HG02885 (cell line): ENCODE measurements at regions not wholly inside any gene's neighbourhood (a gene's known extent, or its start where the extent isn't known, plus 50 kb on each side); places are given as distances from the start of the nearest gene placed in this dataset.
"Not testable (repeated sequence)": the region's sequence is repeated elsewhere in the genome, so short reads cannot be mapped to it uniquely, and the experiment has no call there.

Experiments used
- ATAC-seq: cut with Tn5 transposase; IDR thresholded peaks from one replicate; pipeline ENCODE4 v1.9.1; 2021; ENCODE audit warnings: mild to moderate bottlenecking; ENCODE audit not compliant: unreplicated experiment, poor library complexity

DNA sequence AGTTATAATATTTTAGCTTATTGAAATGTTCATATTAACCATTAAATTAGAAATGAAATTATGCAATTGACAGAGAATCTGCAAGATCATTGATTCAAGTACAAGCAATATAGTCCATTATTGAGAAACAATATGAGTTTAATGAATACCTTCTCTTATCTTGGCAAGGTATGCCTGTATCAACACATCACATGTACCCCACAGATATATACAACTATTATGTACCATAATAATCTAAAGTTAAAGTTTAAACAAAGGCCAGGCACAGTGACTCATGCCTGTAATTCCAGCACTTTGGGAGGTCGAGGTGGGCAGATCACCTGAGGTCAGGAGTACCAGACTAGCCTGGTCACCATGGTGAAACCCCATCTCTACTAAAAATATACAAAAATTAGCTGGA lies 514.7 kb downstream of the PCDH7 start:
- no peak for ATAC-seq

DNA sequence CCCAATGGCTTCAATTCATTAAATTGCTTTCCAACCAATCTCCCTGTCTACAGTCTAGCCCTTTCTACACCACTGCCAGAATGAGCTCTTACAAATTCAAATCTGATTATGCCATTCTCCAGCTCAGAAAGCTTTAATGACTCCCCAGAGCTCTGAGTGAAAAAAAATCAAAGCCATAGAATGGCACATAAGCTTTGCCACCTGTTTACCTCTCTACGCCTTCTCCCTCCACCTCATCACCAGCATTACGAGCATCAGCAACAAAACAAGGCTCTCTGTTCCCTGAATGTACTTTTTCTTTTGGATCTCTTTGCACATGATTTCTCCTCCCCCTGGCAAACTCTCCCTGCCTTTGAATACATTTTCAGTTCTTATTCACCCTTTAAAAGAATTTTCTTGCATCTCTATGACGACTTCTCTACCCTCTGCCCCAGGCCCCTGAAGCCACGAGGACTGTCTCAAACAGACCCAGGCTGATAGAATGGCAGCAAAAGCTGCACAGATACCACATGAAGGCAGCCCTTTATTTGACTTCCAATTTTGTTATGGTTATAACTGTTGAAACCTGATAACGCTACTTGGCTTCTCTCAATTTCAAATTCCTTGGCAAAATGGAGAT lies 516.0 kb downstream of the PCDH7 start:
- no peak for ATAC-seq

DNA sequence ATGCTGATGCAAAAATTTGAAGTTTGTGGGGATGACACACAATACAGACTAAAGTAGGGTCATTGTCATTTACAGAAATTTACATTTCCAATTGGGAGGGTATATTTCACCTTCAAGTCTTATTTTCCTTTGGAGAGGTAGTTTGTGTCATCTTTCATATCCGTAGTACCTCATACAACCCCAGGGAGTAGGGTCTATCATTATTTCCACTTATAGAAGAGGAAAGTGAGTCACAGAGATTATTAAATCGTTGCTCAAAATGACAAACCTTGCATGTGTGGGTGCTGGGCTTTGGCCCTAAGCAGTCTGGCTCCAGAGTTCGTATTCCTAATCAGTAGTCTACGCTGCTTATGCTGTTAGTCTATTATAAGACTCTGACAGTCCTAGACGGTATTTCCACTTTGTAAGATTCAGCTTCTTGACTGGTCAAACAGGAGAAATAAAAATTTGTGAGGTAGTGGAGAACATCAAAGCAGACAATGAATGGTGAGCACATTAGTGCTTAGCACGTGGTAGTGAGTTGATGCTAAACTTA lies 516.5 kb downstream of the PCDH7 start:
- no peak for ATAC-seq

DNA sequence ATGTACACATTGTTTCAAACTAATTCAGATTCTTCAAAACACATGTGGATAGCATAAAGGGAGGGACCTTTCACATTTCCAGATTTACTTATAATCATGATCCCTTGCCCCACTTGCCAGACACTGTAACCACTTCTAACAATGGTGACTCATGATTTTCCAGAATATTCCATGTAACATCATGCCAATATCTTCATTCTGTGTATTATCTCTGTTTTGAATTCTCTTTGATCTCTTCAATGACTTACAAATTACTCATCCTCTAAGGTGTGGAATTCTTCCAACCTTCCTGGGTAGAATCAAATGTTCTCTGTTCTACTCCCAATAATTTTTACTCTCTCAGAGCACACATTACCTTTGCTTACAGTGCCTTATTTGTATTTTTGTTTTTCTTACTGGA lies 517.1 kb downstream of the PCDH7 start:
- no peak for ATAC-seq

DNA sequence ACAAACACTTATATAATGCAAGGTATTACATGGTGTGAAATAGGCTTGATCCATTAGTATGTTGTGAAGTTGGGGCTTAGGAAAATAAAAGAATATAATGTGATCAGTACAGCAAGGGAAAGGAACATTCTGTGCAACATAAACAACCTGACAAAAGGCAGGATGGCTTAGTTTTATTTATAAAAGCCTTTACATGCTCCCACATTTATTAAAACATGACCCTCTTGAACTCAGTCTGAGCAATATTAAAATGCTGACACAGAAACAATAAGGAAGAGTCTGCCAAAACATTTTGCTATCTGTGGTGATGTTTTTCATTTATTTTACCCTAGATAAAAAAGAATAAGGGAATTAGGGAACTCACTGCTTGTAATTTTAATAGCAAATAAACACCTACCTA lies 519.7 kb downstream of the PCDH7 start:
- no peak for ATAC-seq

DNA sequence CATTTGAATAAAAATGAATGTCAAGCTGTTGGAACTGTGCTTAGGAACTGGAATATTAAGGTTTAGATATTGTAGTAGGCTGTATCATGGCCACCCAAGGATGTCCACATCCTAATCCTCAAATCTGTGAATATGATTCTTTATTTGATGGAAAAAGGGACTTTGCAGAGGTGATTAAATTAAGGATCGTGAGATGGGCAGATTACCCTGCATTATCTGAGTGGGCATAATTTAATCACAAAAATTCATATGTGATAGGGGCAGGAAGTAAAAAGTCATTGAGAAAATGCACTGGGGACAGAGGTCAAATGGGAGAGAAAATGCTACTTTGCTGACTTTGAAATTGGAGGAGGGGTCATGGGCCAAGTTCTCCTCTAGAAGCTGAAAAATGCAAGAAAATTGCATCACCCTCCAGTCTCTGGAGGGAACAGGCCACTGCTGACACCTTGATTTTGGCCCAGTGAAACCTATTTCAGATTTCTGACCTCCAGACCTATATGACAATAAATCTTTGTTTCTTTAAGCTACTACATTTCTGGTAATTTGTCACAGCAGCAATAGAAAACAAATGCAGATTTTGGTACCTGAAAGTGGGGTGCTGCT lies 521.4 kb downstream of the PCDH7 start:
- no peak for ATAC-seq

DNA sequence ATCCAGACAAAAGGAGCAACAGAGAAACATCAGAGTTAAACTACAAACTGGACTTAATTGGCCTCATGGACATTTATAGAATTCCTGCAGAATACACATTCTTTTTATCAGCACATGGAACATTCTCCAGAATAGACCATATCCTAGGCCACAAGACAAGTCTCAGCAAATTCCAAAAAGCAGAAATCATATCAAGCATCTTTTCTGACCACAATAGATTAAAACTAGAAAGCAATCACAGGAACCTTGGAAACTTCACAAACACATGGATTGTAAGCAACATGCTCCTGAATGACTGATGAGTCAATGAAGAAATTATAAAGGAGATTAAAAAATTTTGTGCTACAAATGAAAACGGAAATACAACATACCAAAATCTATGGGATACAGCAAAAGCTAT lies 526.7 kb downstream of the PCDH7 start:
- ATAC-seq = no peak

DNA sequence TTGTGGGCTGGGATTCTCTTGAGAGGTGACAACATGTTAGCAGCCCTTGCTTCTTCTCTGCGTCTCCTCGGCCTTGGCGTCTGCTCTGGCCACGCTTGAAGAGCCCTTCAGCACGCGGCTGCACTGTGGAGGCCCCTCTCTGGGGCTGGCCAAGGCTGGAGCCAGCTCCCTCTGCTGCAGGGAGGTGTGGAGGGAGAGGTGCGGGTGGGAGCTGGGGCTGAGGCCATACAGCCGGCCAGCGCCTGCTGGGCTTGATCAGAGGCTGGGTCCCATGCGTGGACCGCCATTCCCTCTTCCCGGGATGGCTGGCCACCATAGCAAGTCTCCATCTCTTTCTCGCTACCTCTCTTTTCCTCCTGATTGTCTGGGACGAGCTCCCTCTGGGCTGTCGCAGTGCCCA lies 539.0 kb downstream of the PCDH7 start:
- ATAC-seq = no peak

DNA sequence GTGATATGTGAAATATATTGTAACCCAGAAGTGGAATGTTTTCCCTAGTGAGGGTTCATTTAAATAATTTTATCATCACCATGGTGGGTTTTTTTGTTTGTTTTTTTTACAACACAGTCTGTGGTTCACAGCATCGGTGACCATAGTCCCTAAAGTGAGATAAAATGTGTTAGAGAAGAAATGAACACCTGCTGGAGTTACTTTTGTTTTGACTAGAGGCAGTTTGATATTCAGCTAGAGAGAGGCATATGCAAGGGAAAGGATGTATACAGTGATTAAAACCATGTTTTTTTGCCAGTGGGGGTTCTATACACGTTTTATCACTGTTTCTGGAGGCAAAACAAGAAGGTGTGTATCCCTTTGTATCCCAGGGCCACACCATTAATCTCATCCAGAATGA lies 541.5 kb downstream of the PCDH7 start:
- no peak for ATAC-seq

DNA sequence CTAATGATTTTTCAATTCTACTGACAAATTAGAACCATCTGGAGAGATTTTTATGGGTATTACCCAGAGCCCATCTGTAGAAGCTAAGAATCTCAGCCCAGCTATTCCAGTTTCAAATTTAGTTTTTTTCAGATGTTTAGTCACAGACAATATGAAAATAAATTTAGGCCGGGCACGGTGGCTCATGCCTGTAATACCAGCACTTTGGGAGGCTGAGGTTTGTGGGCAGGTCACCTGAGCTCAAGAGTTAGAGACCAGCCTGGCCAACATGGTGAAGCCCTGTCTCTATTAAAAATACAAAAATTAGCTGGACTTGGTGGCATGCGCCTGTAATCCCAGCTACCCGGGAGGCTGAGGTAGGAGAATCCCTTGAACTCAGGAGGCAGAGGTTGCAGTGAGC lies 545.9 kb downstream of the PCDH7 start:
- not testable (repeated sequence) for ATAC-seq

DNA sequence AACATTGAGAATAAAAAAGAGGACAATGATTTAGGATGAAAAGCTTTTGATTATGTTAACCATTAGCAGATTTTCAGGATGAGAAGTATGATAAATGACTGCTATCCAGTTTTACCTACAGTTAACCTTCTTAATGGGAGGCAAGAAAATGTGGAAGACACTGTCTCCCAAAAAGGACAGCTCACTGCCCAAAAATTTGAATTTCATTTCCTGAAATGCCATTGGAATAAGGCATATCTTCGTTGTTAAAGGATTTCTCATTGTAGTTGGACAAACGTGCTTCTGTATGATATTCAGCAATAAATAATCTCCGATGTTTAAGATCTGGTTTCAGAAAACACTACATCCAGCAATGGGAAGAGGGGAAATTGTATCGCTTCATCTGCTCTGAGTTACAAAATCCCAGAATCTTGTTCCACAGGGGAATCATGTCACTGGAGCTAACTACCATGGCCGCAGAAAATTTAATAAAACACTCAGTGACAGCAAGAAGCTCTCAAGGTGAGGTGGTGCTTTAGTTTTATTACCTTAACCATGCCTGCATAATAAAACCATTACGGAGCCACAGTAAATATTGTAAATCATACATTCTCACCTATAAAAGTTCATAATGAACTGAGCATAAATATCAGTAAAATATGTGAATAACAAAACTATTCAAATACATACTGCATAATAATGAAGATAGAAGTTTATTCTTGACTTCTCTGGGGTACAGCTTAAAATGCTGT lies 552.3 kb downstream of the PCDH7 start:
- ATAC-seq = no peak

DNA sequence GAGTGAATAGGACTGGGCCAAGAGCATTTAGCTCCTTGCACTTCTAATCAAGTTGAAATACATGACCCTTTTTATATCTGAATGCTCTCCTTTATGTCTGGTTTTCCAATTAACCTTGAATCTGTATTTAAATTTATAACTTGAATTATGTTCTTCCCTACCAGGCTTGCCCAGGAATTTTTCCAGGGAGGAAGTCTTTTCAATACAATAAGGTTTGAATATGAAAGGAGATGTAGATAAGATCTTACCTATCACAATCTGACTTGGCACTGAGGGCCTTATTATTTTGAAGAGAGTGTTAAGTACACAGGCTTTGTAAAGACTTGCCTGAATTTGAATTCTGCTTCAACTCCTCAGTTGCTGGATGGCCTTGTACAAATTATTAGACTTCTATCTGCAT lies 555.7 kb downstream of the PCDH7 start:
- ATAC-seq = no peak

DNA sequence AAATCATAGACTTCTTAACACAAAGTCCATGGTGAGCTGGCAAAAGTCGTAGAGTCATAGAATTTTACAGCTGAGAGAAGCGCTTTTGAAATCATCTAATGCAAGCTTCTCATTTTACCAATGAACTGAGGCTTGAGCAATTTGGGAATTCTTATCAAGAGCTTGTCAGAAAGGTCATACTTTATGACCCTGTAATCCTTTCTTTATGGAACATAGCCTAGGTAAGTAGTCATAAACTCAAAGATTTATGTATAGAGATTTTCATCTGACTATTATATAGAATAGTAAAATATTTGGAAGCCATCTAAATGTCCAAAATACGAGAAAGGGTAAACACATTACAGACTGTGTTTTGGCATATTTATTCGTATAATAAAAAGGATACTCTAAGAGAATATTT lies 563.5 kb downstream of the PCDH7 start:
- ATAC-seq = no peak

DNA sequence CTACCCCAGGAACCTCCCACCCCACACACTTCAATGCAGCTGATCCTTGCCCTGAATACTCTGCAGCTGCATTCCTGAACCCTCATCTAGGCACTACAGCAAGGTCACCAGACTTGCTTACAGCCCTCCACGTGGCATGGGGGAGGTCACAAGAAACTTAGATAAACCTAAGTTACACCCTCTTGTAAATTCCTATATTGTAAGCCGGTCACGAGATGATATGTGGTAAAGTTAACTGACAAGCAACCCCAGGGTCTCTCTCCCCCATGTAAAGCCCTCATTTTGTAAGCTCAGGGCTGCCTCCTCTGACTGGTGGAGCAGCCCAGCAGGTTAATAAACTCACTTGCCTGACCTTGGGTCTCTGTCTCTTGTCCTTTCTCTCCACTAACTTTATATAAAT lies 570.7 kb downstream of the PCDH7 start:
- peak; percentile 52 for ATAC-seq

DNA sequence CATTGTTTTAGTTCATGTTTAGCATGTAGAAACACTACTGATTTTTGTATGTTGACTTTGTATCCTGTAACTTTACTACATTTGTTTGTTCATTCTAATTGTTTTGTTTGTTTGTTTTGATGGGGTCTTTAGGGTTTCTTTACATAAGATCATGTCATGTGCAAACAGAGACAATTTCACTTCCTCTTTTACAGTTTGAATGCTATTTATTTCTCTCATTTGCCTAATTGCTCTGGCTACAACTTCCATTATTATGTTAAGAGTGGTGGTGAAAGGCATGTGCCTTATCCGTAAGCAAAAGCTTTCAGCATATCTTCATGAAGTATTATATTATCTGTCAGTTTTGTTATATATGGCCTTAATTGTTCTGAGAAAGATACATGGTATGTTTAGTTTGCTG lies 571.1 kb downstream of the PCDH7 start:
- ATAC-seq = peak; percentile 92

DNA sequence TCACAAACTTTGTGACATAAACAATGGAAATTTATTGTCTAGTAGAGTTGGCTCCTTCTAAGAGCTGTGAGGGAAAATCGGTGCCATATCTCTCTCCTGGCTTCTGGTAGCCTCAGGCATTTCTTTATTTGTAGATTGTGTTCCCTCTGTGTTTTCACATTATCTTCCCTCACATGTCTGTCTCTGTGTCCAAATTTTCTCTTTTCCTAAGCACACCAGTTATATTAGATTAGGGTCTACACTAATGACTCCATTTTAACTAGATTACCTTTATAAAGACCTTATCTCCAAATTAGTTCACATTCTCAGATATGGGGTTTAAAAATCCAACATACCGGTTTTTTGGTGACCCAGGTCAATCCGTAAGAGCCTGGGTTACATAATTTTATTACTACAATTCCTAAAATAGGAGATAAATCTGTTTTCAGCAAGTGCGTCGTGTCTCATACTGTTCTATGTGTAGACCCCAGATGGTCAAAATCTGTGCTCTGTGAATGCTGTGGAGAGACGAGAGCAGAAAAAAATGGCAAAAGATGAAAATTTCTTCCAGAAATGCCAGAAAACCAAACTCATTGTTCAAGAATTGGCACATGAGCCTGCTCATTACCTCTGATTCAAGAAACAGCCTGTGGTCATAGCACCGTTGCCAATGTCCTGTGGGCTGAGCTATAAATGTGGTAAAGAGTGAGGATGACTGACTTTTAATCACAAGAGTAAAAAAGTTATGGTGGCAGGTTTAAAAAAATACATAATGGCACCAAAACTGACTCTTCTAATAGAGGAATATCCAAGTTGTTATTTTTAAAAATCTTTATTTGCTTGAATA lies 574.7 kb downstream of the PCDH7 start:
- no peak for ATAC-seq

DNA sequence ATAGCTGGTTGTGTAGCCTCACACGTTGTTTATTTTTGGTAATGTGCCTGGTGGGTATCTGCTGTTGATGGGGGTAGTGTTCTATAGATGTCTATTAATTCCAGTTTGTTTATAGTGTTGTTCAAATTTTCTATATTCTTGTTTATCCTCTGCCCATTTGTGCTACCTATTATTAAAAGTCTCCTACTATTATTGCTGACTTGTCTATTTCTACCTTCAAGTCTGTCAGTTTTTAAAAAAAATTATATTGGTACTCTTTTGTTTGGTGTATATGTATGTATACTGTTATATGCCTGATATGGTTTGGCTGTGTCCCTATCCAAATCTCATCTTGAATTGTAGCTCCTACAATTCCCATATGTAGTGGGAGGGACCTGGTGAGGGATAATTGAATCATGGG lies 578.6 kb downstream of the PCDH7 start:
- no peak for ATAC-seq

DNA sequence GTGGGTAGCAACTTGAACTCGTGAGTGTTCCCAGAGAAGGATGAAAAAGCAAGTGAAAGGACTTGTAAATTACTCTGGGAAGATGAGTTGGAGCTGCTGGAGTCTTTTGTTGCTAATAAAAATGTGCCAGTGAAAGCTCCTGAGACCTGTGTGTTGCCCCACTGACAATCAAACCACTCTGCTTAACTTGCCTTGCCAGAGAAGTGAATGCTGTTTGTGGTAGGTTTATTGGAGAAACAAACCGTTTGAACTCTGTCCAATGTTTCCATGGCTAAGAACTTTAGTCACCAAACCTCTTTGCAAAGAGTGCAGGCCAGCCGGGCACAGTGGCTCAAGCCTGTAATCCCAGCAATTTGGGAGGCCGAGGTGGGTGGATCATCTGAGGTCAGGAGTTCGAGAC lies 586.9 kb downstream of the PCDH7 start:
- no peak for ATAC-seq

DNA sequence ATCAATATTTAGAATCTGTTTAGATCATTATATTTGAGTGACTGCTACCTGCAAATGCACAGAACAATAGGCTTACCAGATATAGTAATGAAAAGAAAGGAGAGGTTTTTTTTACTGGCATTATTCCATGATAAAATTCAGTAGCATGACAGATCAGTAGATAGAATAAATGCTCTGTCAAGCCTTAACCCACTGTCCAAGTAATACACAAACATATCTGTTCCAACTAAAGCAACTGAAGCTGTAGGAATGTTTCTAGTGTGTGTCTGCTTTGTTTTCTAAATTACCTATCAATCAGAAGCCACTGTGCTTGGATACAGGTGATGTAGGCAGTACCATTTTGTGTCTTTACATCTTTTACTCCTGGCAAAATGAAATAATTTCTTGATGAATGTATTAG lies 604.6 kb downstream of the PCDH7 start:
- no peak for ATAC-seq

DNA sequence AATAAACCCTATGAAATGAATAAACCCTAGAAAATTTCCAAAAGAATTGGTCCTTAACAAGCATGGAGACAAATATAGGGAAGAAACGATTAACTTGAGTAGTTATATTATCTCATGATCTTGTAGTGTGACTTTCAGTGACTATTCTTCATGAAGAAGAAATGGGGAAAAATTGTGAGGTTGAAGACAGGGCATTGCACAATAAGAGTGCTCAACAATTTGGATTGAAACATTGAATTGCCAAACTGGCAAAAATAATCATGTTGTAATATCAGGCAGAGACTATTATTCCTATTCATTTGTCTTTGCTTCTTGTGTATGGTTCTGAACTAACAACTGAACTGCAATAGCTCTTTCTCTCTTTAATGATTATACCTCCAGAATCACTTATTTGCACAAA lies 605.1 kb downstream of the PCDH7 start:
- no peak for ATAC-seq

DNA sequence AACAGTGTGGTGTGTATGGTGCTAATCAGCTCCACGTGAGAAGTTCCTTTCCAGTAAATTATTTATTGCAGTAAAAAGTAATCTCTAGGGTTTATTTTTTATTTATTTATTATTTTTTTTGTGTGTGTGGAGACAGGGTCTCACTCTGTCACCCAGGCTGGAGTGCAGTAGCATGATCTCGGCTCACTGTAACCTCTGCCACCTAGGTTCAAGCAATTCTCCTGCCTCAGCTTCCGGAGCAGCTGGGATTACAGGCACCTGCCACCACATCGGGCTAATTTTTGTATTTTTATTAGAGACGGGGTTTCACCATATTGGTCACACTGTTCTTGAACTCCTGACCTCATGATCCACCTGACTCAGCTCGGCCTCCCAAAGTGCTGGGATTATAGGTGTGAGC lies 606.9 kb downstream of the PCDH7 start:
- no peak for ATAC-seq
